Cardiac fibroblast (primary cell): ENCODE measurements at regions not wholly inside any gene's neighbourhood (a gene's known extent, or its start where the extent isn't known, plus 50 kb on each side); places are given as distances from the start of the nearest gene placed in this dataset.

Experiments used
- DNase-seq, 2 donors: peaks; one replicate each; pipeline versions ENCODE4 v3.0.0 to v3.0.0-alpha.2; 2010; ENCODE audit warnings: low read depth in 2 of 2
- H3K4me3 ChIP-seq, 2 donors: replicated peaks in 1 of 2; 1 replicate in 1 of 2; 2 replicates in 1 of 2; pipeline ENCODE4 v1.5.1; 2011; ENCODE audit warnings: low read depth in 2 of 2, low read length in 2 of 2, mild to moderate bottlenecking in 2 of 2, moderate library complexity in 1 of 2
- TF ChIP-seq, protein P1 (sequence below): IDR thresholded peaks from one replicate; pipeline ENCODE4 v1.5.1; 2011; ENCODE audit warnings: low read depth, mild to moderate bottlenecking, low read length, inconsistent platforms

DNA sequence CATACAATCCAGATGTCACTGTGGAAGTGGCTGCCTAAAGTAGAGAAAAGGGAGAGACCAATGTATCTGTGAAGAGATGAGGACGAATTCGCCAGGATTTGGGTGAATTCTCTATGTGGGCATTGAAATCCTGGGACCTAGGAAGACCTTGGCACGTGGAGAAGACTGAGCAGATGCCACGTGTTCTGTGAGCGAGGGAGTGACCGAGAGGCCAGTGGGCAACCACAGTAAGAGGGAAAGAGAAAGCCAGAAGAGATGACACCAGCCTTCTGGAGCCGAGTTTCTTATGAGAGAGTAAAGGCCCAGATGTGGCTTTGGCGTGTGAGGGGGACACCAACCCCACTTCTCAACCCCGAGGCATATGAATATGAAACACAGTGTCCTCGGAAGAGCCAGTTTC lies 228.1 kb downstream of the BUD13 start:
- TF ChIP-seq, protein P1, sequence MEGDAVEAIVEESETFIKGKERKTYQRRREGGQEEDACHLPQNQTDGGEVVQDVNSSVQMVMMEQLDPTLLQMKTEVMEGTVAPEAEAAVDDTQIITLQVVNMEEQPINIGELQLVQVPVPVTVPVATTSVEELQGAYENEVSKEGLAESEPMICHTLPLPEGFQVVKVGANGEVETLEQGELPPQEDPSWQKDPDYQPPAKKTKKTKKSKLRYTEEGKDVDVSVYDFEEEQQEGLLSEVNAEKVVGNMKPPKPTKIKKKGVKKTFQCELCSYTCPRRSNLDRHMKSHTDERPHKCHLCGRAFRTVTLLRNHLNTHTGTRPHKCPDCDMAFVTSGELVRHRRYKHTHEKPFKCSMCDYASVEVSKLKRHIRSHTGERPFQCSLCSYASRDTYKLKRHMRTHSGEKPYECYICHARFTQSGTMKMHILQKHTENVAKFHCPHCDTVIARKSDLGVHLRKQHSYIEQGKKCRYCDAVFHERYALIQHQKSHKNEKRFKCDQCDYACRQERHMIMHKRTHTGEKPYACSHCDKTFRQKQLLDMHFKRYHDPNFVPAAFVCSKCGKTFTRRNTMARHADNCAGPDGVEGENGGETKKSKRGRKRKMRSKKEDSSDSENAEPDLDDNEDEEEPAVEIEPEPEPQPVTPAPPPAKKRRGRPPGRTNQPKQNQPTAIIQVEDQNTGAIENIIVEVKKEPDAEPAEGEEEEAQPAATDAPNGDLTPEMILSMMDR, result no peak
- DNase-seq, result no peak
- H3K4me3 ChIP-seq, result no peak overlapping the region

DNA sequence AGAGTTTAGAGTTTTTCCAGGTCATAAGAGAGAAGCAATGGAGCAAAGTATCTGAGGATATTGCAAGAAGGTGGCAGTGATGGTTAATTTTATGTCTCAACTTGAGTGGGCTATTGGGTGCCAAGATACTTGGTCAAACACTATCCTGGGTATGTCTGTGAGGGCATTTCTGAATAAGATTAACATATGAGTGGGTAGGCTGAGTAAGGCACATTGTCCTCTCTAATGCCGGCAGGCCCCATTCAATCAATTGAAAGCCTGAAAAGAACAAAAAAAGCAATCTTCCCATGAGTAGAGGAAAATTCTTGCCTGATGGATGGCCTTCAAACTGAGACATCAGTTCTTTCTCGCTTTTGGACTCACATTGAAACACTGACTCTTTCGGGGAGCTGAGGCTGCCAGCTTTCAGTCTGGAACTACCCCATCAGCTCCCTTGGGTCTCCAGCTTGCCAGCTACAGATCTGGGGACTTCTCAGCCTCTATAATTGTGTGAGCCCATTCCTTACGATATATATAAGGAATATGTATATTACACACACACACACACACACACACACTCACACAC lies 228.8 kb downstream of the BUD13 start:
- DNase-seq, result no peak
- TF ChIP-seq, protein P1, result no peak

DNA sequence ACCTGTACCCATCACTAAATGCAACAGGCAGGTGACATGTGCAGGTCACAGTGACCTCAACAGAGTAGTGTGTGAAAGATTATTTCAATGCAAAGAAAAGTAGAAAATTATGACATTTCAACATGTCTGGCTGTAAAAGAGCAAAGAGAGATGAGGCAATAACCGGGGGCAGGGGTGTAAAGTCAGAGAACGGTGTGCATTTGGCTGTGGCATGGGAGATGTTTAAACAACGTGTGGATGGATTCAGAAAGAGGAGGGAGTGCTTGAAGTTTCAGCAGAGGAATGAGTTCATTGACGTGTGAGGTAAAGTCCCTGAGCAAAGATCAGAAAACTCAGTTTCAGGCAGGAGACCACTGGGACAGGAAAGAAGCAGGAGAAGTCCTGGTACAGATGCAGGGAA lies 229.7 kb downstream of the BUD13 start:
- no peak overlapping the region for H3K4me3 ChIP-seq
- DNase-seq, result no peak

More for the DNA sequence above, 228.8 kb downstream of the BUD13 start:
- H3K4me3 ChIP-seq, result no peak overlapping the region

DNA sequence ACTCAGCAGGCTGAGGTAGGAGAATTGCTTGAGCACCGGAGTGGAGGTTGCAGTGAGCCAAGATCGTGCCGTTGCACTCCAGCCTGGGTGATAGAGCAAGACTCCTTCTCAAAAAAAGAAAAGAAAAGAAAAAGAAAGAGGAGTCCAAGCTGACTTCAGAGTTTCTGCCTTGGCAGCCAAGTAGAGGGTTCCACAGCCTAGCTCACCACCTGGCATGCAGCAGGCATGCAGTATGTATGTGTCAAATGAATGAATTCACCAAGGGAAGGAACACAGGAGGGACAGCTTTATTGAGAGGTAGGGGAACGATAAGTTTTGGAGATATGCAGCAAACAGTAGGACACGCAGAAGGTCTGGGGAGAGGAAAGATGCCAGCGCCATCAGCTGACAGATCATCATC lies 230.4 kb downstream of the BUD13 start:
- TF ChIP-seq, protein P1, result no peak
- DNase-seq, result no peak
- no peak overlapping the region for H3K4me3 ChIP-seq

More for the DNA sequence above, 229.7 kb downstream of the BUD13 start:
- TF ChIP-seq, protein P1, result no peak

DNA sequence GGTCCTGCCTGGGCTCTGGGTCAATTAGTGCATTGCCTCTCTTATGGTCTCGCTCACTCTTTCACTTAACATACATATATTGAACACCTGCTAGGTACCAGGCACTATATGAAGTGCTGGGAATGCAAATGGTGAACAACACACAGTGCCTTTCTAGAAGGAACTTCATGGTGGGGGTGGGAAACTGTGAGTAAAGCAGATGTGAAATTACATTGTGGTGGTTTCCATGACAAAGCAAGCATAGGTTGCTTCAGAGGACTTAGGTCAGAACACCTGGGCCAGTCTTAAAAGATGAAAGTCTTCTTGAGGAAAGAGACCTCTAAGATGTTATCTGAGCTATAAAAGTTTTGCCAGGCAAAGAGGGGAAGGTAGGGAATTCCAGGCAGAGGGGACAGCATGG lies 231.3 kb downstream of the BUD13 start:
- H3K4me3 ChIP-seq, result no peak overlapping the region
- DNase-seq, result no peak
- TF ChIP-seq, protein P1, result no peak

DNA sequence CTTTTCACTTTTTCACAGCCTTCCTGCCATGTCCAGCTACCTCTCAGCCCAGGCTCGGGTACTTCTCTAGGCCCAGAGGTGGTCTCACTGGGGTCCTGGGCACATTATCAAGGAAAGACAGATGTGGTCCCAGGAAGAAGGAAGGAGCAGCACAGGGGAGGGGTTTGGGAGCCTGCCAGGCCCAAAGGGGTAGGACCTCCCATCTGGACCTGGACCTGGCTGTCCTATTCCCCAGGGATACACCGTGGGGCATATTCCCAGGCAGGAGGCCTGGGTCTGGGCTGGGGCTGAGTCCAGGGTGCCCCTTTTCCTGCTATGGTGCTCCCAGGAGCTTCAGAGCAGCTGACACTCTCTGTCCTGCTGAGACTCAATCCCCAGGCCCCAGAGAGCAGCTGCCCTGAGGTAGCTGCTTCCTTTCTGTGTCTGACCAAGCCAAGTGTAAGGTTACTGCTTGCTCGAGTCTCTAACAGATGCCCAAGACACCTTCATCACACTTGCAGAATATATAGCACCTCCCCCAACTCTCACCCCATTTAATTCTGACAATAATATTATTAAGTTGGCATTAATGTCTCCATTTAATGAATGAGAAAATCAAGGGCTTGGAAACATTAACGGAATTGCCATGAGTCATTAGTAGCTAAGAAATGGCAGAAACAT lies 232.0 kb downstream of the BUD13 start:
- no peak overlapping the region for H3K4me3 ChIP-seq
- TF ChIP-seq, protein P1, result no peak
- DNase-seq, result no peak
